A549 (cell line): ENCODE measurements at regions not wholly inside any gene's neighbourhood (a gene's known extent, or its start where the extent isn't known, plus 50 kb on each side); places are given as distances from the start of the nearest gene placed in this dataset.

Experiments
- ATAC-seq, 2 experiments: fragments of 200-7000 bp in 1 of 2; fragments of >200 bp in 1 of 2; cut with Nextera tagmentation in 1 of 2; cut with Tn5 transposase in 1 of 2; 3 replicates each; pipeline versions ENCODE4 v1.8.0 to v1.9.1; 2018 to 2020; ENCODE audit warnings: mild to moderate bottlenecking in 1 of 2, moderate library complexity in 1 of 2
- CTCF ChIA-PET: fragments of 300-600 bp; sonication (Branson Sonifier 250); formaldehyde crosslinking; extraction: SDS; loops from one replicate; lab custom pipeline; 2021; ENCODE audit warnings: antibody characterized with exemption, inconsistent platforms; lab: Yijun Ruan, JAX
- POLR2A ChIA-PET: fragments of 350-600 bp; formaldehyde crosslinking; extraction: SDS; loops from one replicate; lab custom pipeline; 2021; ENCODE audit warnings: antibody characterized with exemption, inconsistent platforms; lab: Yijun Ruan, JAX
- DNase-seq, 2 experiments: peaks; one replicate each; pipeline versions ENCODE4 v3.0.0 to v3.0.0-alpha.2; 2011 to 2016; ENCODE audit warnings: low read depth in 1 of 2, low spot score in 1 of 2
- FAIRE-seq: peaks from 2 replicates; lab custom pipeline; 2011; peaks lifted over from hg19 to GRCh38; lab: Jason Lieb, UNC
- H3K27ac ChIP-seq, 2 experiments: fragments of >200 bp; sonication (Bioruptor Twin); formaldehyde crosslinking; 3 replicates each; pipeline ENCODE4 v1.5.1; 2016 to 2017
- H3K4me1 ChIP-seq: fragments of >200 bp; sonication (Bioruptor Twin); formaldehyde crosslinking; 3 replicates; pipeline ENCODE4 v1.6.1; 2016
- H3K4me2 ChIP-seq: fragments of >200 bp; sonication (Bioruptor Twin); formaldehyde crosslinking; 3 replicates; pipeline ENCODE4 v1.6.1; 2016
- H3K4me3 ChIP-seq: fragments of >200 bp; sonication (Bioruptor Twin); formaldehyde crosslinking; 3 replicates; pipeline ENCODE4 v1.5.1; 2016
- H3K9me3 ChIP-seq: fragments of >200 bp; sonication (Bioruptor Twin); formaldehyde crosslinking; 3 replicates; pipeline ENCODE4 v1.6.1; 2016
- CTCF ChIP-seq: fragments of >200 bp; sonication (Bioruptor Twin); formaldehyde crosslinking; IDR thresholded peaks from 3 replicates; pipeline ENCODE4 v1.5.1; 2016
- ELK1 ChIP-seq: fragments of 150-350 bp; IDR thresholded peaks from 2 replicates; pipeline ENCODE4 v1.6.1; 2014; ENCODE audit warnings: low read depth, mild to moderate bottlenecking, low read length
- ESRRA ChIP-seq: fragments of 150-350 bp; IDR thresholded peaks from 2 replicates; pipeline ENCODE4 v1.6.1; 2014; ENCODE audit warnings: mild to moderate bottlenecking, low read length, borderline replicate concordance
- HEYL ChIP-seq: fragments of 250-450 bp; sonication (Bioruptor Pico); IDR thresholded peaks from 2 replicates; pipeline ENCODE4 v1.8.0; 2021; ENCODE audit warnings: mild to moderate bottlenecking, moderate library complexity
- HMGXB4 ChIP-seq: fragments of 250-450 bp; sonication (Bioruptor Pico); IDR thresholded peaks from 2 replicates; pipeline ENCODE4 v1.5.0; 2021; ENCODE audit warnings: mild to moderate bottlenecking, moderate library complexity, borderline replicate concordance
- HOXA7 ChIP-seq: fragments of 250-450 bp; sonication (Bioruptor Pico); IDR thresholded peaks from 2 replicates; pipeline ENCODE4 v1.5.0; 2020; ENCODE audit warnings: mild to moderate bottlenecking, moderate library complexity
- HOXB5 ChIP-seq: fragments of 250-450 bp; sonication (Bioruptor Pico); IDR thresholded peaks from 2 replicates; pipeline ENCODE4 v1.5.0; 2020; ENCODE audit warnings: mild to moderate bottlenecking, moderate library complexity
- MAZ ChIP-seq: fragments of 150-350 bp; IDR thresholded peaks from 2 replicates; pipeline ENCODE4 v1.6.1; 2014; ENCODE audit warnings: antibody characterized with exemption, low read depth, low read length, borderline replicate concordance
- NFE2L2 ChIP-seq: fragments of 150-350 bp; conservative IDR thresholded peaks from 2 replicates; pipeline ENCODE4 v1.6.1; 2014; ENCODE audit warnings: low read length
- PBX3 ChIP-seq: IDR thresholded peaks from 2 replicates; pipeline ENCODE4 v1.6.1; 2012
- RAD21 ChIP-seq, 2 experiments: fragments of >200 bp in 1 of 2; sonication (Bioruptor Twin) in 1 of 2; formaldehyde crosslinking in 1 of 2; IDR thresholded peaks in 1 of 2; conservative IDR thresholded peaks in 1 of 2; 2 replicates in 1 of 2; 3 replicates in 1 of 2; pipeline ENCODE4 v1.6.1; 2012 to 2018; ENCODE audit warnings: inconsistent platforms in 1 of 2
- RCOR1 ChIP-seq: fragments of 150-350 bp; IDR thresholded peaks from 2 replicates; pipeline ENCODE4 v1.6.1; 2014; ENCODE audit warnings: antibody characterized with exemption, low read length, low read depth
- REST ChIP-seq: fragments of 200-600 bp; sonication (generic); IDR thresholded peaks from 2 replicates; pipeline ENCODE4 v1.6.1; 2016; ENCODE audit warnings: antibody characterized with exemption, mild to moderate bottlenecking, moderate library complexity
- RFX5 ChIP-seq: fragments of 450-650 bp; IDR thresholded peaks from 2 replicates; pipeline ENCODE4 v1.7.1; 2014; ENCODE audit warnings: antibody characterized with exemption, mild to moderate bottlenecking, moderate library complexity
- SMC3 ChIP-seq: fragments of >200 bp; sonication (Bioruptor Twin); formaldehyde crosslinking; IDR thresholded peaks from 3 replicates; pipeline ENCODE4 v1.6.1; 2018; ENCODE audit warnings: inconsistent platforms
- ZC3H11A ChIP-seq: fragments of 450-650 bp; IDR thresholded peaks from 2 replicates; pipeline ENCODE4 v1.6.1; 2014; ENCODE audit warnings: antibody characterized with exemption, mild to moderate bottlenecking
- ZNF302 ChIP-seq: fragments of 250-450 bp; sonication (Bioruptor Pico); IDR thresholded peaks from 2 replicates; pipeline ENCODE4 v1.9.0; 2021; ENCODE audit warnings: inconsistent platforms, mild to moderate bottlenecking, moderate library complexity
- WGBS: methylation state at CpG from one replicate; pipeline ENCODE4 v1.1.6; 2017; ENCODE audit errors: missing lambda C conversion rate; 5-methylcytosine and 5-hydroxymethylcytosine counted together
- TF ChIP-seq, protein P1 (sequence below): IDR thresholded peaks from 2 replicates; pipeline ENCODE4 v1.6.1; 2012
- TF ChIP-seq, protein P2 (sequence below): fragments of 250-450 bp; sonication (Bioruptor Pico); IDR thresholded peaks from 2 replicates; pipeline ENCODE4 v1.5.0; 2020; ENCODE audit warnings: low read depth, mild to moderate bottlenecking, moderate library complexity

DNA sequence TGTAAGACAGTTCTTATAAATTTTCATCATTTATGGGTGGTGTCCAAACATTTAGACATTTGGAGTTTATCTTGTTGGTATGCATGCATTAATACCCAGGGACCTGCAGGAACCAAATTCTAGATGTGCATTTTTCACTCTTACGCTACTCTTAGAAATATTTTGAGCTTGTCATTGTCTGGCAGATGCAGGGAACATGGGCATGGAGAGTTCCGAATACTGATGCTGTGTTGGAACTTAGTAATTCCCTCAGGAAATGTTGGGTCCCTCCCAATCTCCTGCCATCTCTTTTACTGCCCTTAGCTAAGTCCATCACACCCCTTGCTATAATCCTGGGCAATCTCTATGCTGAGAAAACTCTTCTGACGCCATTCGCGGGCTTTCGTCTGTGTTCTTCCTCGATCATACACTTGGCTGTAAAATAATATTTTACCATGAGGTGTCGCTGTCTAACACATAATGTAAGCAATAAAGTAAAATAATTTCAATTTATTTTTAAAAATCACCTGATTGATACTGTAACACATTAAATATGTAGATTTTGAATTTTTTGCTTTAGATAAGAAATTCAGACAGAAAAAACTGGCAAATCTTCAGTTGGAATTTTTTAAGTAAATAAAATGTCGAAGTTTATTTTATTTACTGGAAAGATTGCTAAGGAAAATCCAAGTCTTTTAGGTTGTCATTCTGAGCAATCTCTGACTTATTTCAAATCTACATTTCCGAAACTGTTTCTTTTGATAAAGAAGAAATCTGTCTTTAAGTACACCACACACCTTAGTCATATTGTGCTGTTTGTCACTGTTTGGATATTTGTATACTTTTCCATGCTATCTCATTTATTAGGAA, 304.1 kb upstream of the SSTR1 start:
- Histone ChIP-seq H3K27ac (no peak overlapping the region), H3K4me2 (peak overlapping the region; percentile 33), H3K4me1 (no peaks in the 10 kb centered on the region), H3K9me3 (no peaks in the 10 kb centered on the region), H3K4me3 (no peak overlapping the region)
- ATAC-seq = peak; percentile 70 to 80; a peak in 5 of 6 replicates
- peak; percentile 13 to 53 for DNase-seq
- FAIRE-seq = peak; percentile 23
- 14% methylated on average over 10 of the region's 10 CpGs for WGBS
- ChIA-PET CTCF (interaction anchor here (0.5 to 1.6 kb wide), 14 partner anchors 8 to 1469 kb away, joined by 3 to 8 read pairs (median 4); no protein-coding TSS in a partner anchor), POLR2A (no interaction called here)
- TF ChIP-seq, protein P1, sequence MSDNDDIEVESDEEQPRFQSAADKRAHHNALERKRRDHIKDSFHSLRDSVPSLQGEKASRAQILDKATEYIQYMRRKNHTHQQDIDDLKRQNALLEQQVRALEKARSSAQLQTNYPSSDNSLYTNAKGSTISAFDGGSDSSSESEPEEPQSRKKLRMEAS = no peak
- peak; percentile 71 for TF ChIP-seq CTCF
- TF ChIP-seq NFE2L2 = no peak
- no peak for TF ChIP-seq HEYL (CRISPR knock-in tag)
- TF ChIP-seq RAD21 (conservative IDR thresholded peaks at IDR 0.05 in 1 of 2, IDR thresholded peaks at IDR 0.05 in 1 of 2) = peak; percentile 70 to 76
- no peak for TF ChIP-seq ELK1
- TF ChIP-seq SMC3 = peak; percentile 53

- Histone ChIP-seq H3K4me1 (no peaks in the 10 kb centered on the region), H3K9me3 (no peaks in the 10 kb centered on the region), H3K4me2 (no peak overlapping the region), H3K4me3 (no peak overlapping the region), H3K27ac (no peak overlapping the region)
- FAIRE-seq (no peak), ATAC-seq (no peak), DNase-seq (no peak)
- TF ChIP-seq ZC3H11A = no peak
- TF ChIP-seq HOXB5 (CRISPR knock-in tag) = no peak
- TF ChIP-seq RCOR1 = no peak
- TF ChIP-seq HMGXB4 = no peak
- TF ChIP-seq RFX5 = no peak
- TF ChIP-seq RAD21 (conservative IDR thresholded peaks at IDR 0.05 in 1 of 2, IDR thresholded peaks at IDR 0.05 in 1 of 2) = no peak
- TF ChIP-seq SMC3 = no peak
- no peak for TF ChIP-seq ZNF302
- 23% methylated on average over 2 of the region's 2 CpGs for WGBS
- ChIA-PET POLR2A (no interaction called here), CTCF (no interaction called here)
These were observed 283.1 kb upstream of the SSTR1 start for GRCh38 chr14:37924622-37925021.

DNA sequence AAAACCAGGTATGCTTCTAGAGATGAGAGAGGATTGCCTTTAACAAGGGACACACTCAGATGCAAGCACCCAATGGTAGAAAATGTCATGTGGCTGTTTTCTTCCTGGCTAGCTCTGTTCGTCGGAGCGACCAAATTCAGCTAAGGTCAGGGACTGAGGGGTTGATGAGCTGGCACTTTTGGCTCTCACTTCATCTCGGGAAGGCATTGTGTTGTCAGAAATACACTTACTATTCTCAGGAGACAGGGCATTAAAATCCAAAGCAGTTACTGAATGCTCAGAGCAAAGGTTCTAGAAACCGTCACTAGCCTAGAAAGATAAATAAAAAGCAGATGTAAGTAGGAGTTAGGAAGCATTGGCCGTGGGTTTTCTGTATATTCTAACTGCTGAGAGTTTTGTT, 275.7 kb upstream of the SSTR1 start:
- Histone ChIP-seq H3K9me3 (no peaks in the 10 kb centered on the region), H3K4me2 (no peak overlapping the region), H3K27ac (no peak overlapping the region), H3K4me1 (no peaks in the 10 kb centered on the region), H3K4me3 (no peak overlapping the region)
- DNase-seq = no peak
- no peak for ATAC-seq
- ChIA-PET CTCF (interaction anchor here (0.6 kb wide), 1 partner anchor 33 kb away, joined by 3 read pairs; no protein-coding TSS in a partner anchor), POLR2A (no interaction called here)
- 15% methylated on average over 6 of the region's 6 CpGs for WGBS
- no peak for FAIRE-seq
- TF ChIP-seq MAZ = no peak
- no peak for TF ChIP-seq ESRRA
- no peak for TF ChIP-seq PBX3
- no peak for TF ChIP-seq RCOR1
- TF ChIP-seq, protein P2, sequence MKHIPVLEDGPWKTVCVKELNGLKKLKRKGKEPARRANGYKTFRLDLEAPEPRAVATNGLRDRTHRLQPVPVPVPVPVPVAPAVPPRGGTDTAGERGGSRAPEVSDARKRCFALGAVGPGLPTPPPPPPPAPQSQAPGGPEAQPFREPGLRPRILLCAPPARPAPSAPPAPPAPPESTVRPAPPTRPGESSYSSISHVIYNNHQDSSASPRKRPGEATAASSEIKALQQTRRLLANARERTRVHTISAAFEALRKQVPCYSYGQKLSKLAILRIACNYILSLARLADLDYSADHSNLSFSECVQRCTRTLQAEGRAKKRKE (CRISPR knock-in tag) = no peak
- TF ChIP-seq, protein P1 = no peak
- no peak for TF ChIP-seq HOXA7
- no peak for TF ChIP-seq REST
